GM12873 (cell line): ENCODE measurements at regions not wholly inside any gene's neighbourhood (a gene's known extent, or its start where the extent isn't known, plus 50 kb on each side); places are given as distances from the start of the nearest gene placed in this dataset.

Experiments
- CTCF ChIP-seq: IDR thresholded peaks from 2 replicates; pipeline ENCODE4 v1.5.1; 2012; ENCODE audit warnings: low read depth, mild to moderate bottlenecking, moderate library complexity, low read length, control low read depth; ENCODE audit not compliant: insufficient read depth; ENCODE audit errors: missing control alignments

DNA sequence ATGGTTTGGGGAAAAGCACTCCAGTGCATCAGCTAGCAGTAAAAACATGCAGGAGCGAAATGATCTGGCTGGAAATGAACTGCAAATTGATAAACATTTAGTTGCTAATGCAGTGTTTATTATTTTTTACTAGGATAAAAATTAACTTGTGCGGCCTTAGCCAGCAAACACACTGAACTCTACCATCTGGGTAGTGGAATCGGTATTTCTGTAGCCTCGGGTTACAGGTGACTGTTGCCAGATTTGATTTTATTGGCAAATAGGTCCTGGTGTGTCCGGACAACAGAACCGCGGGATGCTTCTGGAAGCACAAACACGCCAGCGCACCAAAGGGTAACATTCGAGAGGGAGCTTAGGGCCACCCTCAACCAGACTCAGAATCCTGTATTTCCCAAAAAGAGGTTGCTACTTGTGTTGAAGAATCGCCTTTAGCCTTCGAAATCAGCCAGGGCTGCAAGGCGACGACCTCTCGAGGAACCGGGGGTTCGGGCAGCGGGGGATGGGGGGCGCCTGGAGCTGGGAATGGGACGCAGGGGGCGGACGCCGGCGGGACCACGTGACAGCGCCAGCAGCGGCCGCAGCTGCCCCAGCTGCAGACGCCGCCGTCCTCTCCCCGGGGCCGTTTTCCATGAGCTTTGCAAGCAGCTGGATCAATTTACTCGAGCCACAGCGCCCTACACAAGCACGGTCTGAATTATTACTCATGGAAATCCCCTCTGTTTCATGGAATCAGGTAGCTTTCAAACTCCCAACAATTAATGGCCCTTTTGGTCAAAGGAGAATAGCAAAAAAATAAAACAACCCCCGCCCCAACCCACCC lies 158.8 kb downstream of the TOMM20 start:
- no peak for TF ChIP-seq CTCF

- TF ChIP-seq CTCF: no peak
Observed at GRCh38 chr1:234969011-234969441, 159.6 kb downstream of the TOMM20 start.

DNA sequence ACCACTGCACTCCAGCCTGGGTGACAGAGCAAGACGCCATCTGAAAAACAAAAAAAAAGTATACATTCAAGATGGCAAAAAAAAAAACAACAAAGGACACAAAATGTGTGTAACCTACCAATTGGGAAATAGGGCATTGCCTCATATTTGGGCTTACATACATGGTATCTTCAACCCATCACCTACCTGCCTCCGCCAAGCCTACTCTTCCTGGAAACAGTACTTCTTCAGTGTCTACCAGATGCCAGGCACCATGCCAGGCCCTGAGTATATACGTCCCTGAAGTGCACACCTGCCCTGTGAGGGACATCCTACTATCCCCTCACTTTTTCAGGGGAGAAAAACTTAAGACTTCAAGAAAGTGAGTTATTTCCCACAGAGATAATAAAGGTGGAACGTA lies 160.2 kb downstream of the TOMM20 start:
- TF ChIP-seq CTCF: no peak

- no peak for TF ChIP-seq CTCF
Observed at GRCh38 chr1:234967121-234967520, 161.5 kb downstream of the TOMM20 start.

DNA sequence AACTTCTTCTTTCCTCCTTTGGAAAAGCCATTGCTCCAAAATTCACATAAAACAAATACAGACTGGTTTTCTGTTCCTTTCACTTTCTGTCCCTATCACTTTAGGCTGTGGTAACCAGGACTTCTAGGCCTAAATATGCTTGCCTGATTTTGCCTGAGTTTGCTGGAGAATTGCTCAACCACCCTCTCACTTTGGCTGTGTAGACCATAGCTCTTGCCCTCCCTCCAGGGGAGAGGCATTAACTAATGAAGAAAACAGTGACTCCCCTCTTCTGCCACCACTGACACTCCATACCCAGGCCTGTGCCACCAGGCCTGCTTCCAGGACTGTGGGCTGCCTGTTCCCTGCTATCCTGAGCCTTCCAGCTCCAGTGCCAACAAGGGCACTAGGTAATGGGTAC lies 163.5 kb downstream of the TOMM20 start:
- TF ChIP-seq CTCF: no peak

DNA sequence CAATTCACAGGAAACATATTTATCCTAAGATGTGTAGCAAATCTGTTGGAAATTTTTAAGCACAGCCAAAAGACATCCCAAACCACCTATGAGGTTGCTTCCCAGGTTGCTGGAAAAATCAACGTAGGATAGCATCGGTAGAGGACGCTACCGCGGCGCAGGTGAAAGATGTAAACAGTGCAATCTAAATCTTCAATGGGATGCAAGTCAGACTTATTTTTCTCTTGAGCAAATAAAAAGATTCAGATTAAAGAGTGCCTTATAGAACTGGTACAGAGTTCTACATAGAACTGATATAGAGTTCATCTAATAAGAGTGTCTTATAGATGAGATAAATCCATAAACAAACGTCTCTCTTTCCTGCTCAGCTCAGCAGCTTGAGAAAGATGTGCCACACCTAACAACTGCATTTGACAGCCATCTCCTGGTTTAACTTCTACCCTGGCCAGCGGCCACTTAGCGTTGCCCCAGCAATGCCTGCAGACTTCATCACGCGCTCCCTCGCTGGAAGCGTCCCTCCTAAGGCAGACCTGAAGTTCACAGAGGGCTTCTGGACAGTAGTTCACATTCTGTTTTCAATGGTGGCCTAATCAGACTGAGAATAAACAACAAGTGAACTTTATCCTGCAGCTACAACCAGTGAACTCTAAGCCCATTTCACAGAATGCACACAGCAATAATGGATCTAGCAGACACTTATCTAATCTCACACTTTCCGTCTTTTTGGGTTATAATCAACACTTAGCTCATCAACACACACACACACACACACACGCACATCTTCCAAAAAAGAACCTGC lies 164.5 kb downstream of the TOMM20 start:
- no peak for TF ChIP-seq CTCF

- no peak for TF ChIP-seq CTCF
Observed at GRCh38 chr1:234963180-234963903, 165.3 kb downstream of the TOMM20 start.
